ENCODE measurements at regions not wholly inside any gene's neighbourhood (a gene's known extent, or its start where the extent isn't known, plus 50 kb on each side); places are given as distances from the start of the nearest gene placed in this dataset.

DNA sequence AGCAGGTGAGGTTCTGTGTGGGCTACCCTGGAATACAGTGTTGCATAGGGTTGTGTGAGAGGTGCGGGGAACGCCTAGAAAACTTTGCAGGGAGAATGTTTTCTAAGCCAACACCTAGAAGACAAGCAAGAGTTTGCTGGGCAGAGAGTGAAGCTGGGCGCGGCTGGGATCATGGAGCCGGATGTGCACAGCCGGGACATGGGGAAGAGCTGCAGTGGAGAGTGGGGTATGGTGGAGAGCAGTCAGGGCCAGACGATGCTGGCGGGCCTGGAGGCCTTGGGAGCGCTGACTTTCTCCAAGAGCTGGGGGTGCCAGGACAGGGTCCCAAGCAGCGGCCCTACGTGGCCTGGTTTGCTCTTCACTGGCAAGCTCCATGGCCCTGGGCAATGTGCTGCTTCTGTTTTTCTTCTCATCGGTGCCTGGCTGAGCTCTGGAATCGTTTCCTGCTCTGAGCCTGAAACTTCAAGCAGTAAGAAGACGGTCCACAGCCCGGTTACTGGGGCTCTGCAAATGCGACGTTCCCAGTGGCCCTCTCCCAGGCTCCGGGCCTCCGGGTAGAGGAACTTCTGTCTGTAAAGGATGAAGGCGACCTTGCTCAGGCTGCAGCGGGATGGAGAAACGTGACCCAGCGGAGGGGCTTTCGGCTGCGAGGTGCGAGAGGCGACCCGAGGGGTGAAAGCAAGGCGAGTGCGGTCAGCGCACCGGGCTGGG lies 51.9 kb upstream of the CD34 start:
- Histone ChIP-seq H3K79me1 (ENCODE audit: insufficient read depth, low read depth, low read length, poor library complexity, severe bottlenecking) (no peaks in the 10 kb centered on the region), H3K56ac (ENCODE audit: insufficient read length, low read depth, low read length) (no peak overlapping the region), H2BK5ac (ENCODE audit: insufficient read length, low read length) (no peak overlapping the region), H3K4ac (ENCODE audit: low read depth, low read length) (no peak overlapping the region), H3K79me2 (ENCODE audit: insufficient read depth, low read length) (no peaks in the 10 kb centered on the region), H2BK120ac (ENCODE audit: low read depth, low read length, poor library complexity, severe bottlenecking) (no peak overlapping the region), H3K4me2 (ENCODE audit: insufficient read depth, insufficient read length, low read length) (peak overlapping the region; percentile 65), H3K9ac (ENCODE audit: extremely low read depth, insufficient read length, low read length) (peak overlapping the region; percentile 17), H2AFZ (ENCODE audit: low read length) (no peak overlapping the region), H3K27me3 (ENCODE audit: insufficient read depth, low read length) (peaks cover 22% of the 10 kb centered on the region), H2BK12ac (ENCODE audit: insufficient read length, low read depth, low read length) (no peak overlapping the region), H3K14ac (ENCODE audit: insufficient read depth, low read length) (peak overlapping the region; percentile 96), H3T11ph (ENCODE audit: low read length) (no peak overlapping the region), H3K23ac (ENCODE audit: insufficient read length, low read depth, low read length) (no peak overlapping the region), H3K27ac (ENCODE audit: insufficient read length, low read depth, low read length) (no peak overlapping the region), H4K5ac (ENCODE audit: insufficient read length, low read depth, low read length) (no peak overlapping the region), H3K9me3 (ENCODE audit: control insufficient read depth, low read depth, low read length) (no peaks in the 10 kb centered on the region), H4K8ac (replicated peaks; ENCODE audit: insufficient read length, low read depth, low read length) (no peak overlapping the region), H3K23me2 (ENCODE audit: insufficient read length, low read depth, low read length, poor library complexity, severe bottlenecking) (peaks cover 9% of the 10 kb centered on the region), H3K4me1 (ENCODE audit: insufficient read depth, low read length) (no peaks in the 10 kb centered on the region), H4K20me1 (ENCODE audit: control insufficient read depth, insufficient read depth, insufficient read length) (no peaks in the 10 kb centered on the region), H2AK5ac (ENCODE audit: insufficient read length, low read length) (no peak overlapping the region), H4K91ac (ENCODE audit: insufficient read length, low read depth, low read length) (no peak overlapping the region), H2BK15ac (ENCODE audit: low read depth, low read length) (no peak overlapping the region), H3K18ac (ENCODE audit: insufficient read length, low read depth, low read length) (peak overlapping the region; percentile 90), H2BK20ac (ENCODE audit: low read depth, low read length, poor library complexity, severe bottlenecking) (no peak overlapping the region)
- Mint-ChIP-seq H3K9me3 (peaks cover 0 to 5% of the 10 kb centered on the region in 2 experiments; a peak in 1 of 5 replicates), H3K36me3 (ENCODE audit: insufficient read depth in 1 of 3, low read depth in 3 of 3) (no peaks in the 10 kb centered on the region; a peak in 1 of 7 replicates), H3K4me1 (peaks cover 17 to 21% of the 10 kb centered on the region in 2 experiments), H3K4me3 (peak overlapping the region; percentile 76 to 81), H3K27me3 (ENCODE audit: low read depth) (peaks cover 86% of the 10 kb centered on the region), H3K27ac (peak overlapping the region in 2 of 3 experiments; percentile 22 to 53; a peak in 1 of 7 replicates)
- TF ChIP-seq, protein P1, sequence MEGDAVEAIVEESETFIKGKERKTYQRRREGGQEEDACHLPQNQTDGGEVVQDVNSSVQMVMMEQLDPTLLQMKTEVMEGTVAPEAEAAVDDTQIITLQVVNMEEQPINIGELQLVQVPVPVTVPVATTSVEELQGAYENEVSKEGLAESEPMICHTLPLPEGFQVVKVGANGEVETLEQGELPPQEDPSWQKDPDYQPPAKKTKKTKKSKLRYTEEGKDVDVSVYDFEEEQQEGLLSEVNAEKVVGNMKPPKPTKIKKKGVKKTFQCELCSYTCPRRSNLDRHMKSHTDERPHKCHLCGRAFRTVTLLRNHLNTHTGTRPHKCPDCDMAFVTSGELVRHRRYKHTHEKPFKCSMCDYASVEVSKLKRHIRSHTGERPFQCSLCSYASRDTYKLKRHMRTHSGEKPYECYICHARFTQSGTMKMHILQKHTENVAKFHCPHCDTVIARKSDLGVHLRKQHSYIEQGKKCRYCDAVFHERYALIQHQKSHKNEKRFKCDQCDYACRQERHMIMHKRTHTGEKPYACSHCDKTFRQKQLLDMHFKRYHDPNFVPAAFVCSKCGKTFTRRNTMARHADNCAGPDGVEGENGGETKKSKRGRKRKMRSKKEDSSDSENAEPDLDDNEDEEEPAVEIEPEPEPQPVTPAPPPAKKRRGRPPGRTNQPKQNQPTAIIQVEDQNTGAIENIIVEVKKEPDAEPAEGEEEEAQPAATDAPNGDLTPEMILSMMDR (conservative IDR thresholded peaks at IDR 0.05): no peak
- no peak for DNase-seq
- no CpG with 5 or more reads among the region's 32 CpGs for WGBS (ENCODE audit: extremely low coverage, insufficient read length, low lambda C conversion rate)

All from H9 (cell line).